GM19099 (cell line): ENCODE measurements at regions not wholly inside any gene's neighbourhood (a gene's known extent, or its start where the extent isn't known, plus 50 kb on each side); places are given as distances from the start of the nearest gene placed in this dataset.

ENCODE experiments used
- POLR2A ChIP-seq: IDR thresholded peaks from 3 replicates; pipeline ENCODE4 v1.6.1; 2011; ENCODE audit warnings: low read depth; ENCODE audit not compliant: insufficient read length; ENCODE audit errors: extremely low read depth

DNA sequence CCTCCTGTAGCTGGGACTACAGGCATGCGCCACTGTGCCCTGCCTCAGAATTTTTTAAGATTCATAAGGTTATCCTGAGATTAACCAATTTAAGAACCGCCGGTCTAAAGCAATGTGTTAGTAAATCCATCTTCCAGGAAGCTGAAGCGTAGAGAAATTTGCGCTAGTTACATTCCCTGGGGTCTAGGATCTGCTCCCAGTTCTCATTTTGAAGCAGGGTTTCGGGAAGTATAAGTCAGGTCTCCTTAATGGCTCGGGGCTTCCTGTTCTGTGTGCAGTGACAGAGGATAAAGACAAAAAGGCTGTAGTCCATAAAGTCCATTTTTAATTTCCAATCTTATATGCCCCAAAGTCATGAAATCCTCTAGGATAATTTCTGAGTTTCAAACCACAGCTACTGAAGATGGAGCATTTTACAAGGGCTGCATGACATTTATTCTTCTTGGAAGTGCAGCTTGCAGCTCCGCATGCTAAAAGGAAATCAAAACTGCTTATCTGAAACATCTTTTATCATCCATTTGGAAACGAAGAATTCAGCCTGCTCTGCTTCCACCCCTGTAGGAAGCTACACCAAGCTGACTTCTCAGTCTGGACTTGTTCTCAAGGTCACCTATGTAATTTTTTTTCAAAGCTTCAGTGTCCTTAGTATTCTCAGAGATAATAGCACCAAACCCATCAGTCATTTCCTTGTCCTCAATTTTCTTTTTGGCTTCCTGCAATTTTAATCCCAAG, 326.1 kb downstream of the PRL start:
- no peak for TF ChIP-seq POLR2A

DNA sequence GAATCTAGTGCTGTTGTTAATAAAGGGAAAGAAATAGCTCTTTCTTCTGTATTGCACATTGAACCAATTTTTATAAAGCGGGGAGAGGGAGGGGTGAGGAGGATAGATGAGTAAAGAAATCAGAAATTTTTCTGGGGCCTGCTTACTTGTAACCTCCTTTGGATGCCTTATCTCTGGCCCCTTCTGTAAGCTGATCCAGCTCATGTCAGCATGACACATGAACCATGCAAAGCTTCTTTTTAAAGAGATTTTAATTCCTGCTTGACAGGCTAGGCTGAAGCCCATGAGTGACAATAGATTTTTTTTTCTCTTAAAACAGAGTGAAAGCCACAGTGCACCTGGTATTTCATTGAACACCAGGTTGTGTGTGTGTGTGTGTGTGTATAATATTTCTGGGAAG, 325.3 kb downstream of the PRL start:
- TF ChIP-seq POLR2A: no peak

DNA sequence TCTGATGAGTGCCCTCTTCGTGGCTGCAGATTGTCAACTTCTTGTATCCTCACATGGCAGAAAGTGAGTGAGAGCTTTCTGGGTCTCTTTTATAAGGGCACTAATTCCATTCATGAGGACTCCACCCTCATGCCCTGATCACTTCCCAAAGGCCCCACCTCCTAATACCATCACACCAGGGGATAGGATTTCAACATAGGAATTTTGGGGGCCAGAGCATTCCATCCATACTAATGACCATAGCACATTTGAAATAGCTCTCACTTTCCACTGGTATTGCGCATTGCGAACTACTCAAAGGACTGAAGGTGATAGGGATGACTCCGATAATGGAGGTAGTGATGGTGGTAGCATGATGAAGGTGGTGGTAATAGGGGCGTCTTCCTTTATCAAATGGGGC, 324.3 kb downstream of the PRL start:
- no peak for TF ChIP-seq POLR2A

DNA sequence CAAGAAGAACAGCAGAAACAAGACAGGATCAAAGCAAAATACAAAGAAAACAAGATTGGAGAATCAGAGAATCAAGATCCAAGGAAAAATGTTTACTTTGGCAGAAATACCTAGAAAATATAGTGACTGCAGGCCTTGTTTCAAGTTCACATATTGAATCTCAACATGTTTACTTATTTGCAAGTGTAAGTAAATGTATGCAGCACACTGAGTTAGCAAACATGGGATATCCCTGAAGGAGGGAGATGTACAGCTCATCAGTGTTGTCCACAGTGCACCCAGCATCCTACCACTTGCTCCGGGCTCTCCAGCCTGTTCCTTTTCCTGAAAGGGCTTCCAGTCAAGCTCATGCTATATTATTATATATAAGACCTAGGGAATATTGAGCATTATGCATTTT, 319.5 kb downstream of the PRL start:
- no peak for TF ChIP-seq POLR2A

DNA sequence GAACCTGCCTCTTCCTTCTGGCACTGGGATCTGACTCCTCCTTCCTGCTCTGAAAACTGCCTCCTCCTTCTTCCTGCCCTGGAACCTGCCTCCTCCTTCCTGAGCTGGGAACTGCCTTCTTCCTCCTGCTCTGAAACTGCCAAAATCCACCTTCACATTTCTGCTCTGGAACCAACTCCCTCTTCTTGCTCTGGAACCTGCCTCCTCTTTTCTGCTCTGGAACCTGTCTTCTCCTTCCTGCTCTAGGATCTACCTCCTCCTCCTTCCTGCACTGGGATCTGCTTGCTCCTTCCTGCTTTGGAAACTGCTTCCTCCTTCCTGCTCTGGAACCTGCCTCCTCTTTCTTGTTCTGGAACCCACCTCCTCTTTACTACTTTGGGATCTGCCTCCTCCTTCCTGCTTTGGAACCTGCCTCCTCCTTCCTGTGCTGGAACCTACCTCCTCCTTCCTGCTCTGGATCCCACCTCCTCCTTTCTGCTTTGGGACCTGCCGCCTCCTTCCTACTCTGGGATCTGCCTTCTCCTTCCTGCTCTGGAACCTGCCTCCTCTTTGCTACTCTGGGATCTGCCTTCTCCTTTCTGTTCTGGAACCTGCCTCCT, 315.5 kb downstream of the PRL start:
- TF ChIP-seq POLR2A: no peak

DNA sequence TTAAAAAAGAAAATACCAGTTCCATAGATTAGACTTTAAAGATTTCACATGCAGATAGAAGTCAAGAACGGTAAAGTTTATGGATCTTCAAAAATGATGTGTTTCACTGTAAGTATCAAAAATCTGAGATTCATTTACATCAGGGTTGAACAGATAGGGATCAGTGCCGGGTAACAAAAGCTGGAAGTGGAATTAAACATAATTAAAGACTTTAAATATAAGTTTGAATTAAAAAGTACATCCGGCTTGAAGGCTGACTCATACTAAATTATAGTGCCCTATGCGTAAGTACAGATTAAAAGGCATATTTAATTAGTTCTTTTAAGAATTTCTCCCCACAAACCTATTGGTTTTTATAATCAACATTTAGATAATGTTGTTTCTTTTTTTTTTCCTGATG, 312.7 kb downstream of the PRL start:
- no peak for TF ChIP-seq POLR2A

DNA sequence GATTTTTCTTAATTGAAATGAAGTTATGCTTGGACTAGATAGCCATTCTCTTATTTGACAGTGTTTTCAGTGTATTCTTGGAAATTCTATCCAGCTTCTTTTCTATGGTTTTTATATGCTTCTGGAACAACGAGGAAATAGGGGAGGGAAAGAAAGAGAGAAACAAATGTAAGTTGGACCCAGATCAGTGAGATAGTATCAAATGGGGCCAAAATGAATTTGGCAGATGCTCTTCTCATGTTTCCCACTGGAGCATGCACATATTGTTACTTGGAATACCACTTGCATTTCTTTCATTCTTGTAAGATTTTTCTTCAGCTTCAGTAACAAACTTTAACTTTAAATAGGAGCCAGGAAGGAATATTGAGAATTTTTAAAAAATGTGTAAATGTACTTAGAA, 312.3 kb downstream of the PRL start:
- TF ChIP-seq POLR2A: no peak

DNA sequence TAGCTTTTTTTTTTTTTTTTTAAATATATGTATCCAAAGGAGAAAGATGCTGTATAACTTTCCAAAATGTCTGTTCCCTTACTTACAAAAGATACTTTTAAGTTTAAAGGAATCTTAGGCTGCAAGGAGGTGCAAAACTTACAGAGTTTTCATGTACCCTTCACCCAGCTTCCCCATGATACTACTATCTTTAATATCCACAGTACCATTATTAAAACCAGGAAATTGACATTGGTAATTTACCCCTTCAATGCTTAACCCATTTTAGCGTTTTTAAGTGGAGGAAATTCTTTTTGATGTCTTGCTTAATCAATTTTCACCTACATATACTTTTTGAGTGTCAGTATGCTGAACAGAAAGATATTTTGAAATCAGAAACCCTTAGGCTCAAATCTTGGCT, 310.9 kb downstream of the PRL start:
- no peak for TF ChIP-seq POLR2A

DNA sequence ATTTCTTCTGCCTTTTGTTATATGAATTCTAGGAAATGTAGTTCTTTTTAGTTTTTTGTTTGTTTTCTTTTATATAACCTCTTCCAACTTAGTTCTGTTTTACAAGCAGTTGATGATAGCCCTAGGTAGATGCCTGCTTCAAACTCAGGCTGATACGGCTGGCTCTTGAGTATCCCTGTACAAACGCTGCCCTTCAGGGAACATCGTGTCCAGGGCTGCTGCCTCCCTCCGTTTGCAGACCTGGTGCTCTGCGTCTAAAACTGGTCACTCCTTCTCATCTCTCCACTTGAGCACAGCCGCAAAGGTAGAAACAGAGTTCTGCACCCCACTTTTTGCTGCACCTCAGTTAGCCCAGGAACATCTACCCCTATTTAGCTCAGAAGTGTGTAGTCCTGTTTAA, 310.1 kb downstream of the PRL start:
- no peak for TF ChIP-seq POLR2A

DNA sequence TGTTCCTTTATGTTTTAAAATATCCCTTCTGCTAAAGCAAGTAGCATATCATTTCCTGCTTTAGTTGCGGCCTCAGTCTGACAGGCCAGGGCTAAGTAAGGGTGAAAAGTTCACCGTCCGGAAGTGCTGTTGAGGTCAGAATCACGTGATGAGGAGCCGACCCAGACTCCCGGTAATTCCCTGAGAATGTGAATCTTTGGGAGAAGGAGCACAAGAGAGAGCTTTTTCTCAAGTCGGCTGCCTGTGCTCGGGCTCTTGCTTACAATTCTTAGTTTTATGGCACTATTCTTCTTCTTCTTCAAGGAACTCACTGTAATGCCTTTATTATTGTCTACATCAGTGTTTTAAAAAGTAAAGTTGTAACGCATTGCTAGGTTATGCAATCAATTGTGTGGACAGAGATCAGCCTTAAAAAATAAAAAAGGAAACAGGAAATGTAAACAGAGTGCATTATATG, 309.3 kb downstream of the PRL start:
- no peak for TF ChIP-seq POLR2A

DNA sequence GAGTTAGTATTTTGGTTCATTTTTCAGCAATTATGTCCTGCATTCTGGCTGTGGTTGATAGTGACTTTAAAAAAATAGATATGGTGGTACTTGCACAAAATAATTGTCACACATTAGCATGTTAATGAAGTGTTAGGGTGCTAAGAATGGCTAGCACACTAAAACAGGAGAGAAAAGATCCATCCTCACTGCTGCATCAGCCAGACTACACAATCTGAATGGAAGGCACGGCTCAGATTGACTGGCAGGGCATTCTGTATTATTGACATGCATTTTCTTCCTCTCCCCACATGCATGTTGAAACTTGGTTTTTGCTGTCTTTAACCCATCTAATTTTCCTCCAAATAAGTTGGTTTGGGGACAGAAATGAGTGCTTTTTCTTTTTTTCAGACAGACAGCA, 306.3 kb downstream of the PRL start:
- TF ChIP-seq POLR2A: no peak

DNA sequence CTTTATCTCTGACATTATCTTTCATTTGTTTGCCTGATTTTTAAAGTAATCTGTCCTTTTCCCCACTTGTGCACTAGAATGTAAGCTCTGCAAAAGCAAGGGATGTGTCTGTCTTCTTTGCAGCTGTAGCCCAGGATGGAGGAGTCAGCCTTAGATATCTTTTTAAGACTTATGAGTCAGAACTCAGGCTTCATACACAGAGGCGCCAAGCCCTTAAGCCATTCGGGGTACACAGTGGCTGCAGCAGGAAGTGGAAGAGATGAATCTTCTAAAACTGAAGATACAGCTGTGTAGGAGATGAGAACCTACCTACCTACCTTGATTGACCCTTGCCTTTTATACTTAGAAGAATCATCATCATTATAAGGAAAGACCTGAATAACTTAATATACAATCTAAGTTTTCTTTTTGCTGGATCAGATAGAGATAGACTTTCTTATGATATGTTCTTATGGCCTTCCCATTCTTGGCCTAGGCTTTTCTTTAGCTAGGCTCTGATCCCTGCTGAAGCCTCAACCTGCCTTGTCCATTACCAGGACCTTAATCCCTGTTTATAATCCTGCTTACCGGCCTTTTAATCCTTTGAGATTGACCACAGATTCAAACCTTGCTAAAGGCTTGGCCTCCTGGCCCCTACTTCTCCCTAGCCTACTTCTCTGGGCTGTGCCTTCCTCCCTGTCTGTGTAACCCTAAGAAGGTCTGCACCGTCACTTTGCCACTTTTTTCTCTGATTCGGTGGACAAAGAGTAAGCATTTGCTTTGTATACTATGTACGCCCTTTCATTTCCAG, 304.5 kb downstream of the PRL start:
- TF ChIP-seq POLR2A: no peak

DNA sequence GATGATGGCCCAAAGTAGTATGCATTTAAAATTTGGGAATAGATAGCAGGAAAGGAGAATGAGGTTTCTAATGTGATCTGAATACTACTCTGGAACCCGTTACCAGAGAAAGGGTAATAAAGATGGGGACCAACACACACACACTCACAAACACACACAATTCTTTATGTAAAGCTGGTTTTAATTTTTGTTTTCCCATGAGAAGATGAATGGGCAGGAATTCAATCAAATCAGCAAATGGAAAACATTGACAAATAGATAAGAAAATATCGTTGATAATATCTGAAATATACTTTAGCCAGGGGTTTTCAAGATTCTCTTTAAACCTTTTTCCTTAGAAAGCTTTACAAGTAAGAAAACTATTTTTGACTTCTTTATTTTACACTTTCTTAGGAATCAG, 303.0 kb downstream of the PRL start:
- TF ChIP-seq POLR2A: no peak

DNA sequence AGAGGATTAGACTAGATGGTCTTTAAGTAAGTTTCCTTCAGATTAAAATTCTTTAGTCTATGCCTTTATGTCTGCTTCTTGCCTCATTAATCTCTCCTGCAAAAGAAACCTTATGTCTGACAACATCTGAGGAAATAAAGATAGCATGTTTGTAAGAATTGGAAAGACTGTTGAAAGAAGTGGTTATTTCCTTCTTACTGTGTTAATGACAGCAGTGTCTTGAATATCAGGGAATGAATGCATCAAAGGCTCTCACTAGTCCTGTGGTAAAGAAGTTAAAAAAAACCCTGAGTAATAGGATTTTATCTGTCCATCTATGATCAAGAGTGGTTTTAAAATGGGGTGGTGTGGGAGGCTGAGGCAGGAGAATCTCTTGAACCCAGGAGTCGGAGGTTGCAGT, 302.0 kb downstream of the PRL start:
- no peak for TF ChIP-seq POLR2A

DNA sequence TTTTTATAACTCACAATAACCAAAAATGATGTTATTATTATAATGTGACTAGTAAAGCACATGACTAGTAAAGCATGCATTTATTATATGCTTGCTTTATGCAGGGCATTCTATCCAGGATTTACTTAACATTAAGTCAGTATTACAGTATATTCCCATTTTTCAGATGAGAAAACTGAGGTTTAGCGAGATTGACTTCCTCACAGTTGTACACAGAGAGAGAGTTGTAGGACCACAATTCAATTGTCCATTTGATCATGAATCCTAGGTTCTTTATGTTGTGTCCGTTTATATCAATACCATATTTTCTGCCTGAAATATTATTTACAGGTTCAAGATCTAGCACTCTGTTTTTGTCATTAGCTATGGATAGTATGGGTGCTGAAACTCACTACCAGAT, 301.5 kb downstream of the PRL start:
- no peak for TF ChIP-seq POLR2A
